NCI-H226 (cell line): ENCODE measurements at regions not wholly inside any gene's neighbourhood (a gene's known extent, or its start where the extent isn't known, plus 50 kb on each side); places are given as distances from the start of the nearest gene placed in this dataset.

ENCODE experiments used
- DNase-seq: peaks from one replicate; pipeline ENCODE4 v3.0.0-alpha.2; 2015

DNA sequence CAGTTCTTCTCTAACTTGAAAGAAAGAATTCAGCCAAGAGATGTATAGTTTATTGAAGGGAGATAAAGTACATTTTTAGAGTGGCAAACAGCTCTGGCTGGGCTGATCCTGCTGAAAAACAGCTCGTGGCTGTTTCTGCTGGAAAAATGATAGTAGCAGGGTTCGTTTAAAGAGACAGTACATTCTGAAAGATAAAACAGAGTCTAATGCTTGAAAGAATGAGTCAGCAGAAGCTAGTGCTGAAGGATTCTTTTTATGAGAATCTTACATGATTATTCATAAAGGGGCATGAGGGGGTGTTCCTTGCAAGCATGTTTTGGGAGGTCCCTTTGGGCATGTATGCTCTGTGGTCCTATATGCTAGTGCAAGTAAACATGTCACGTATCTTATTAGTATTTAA lies 790.0 kb downstream of the PCDH18 start:
- peak; percentile 22 for DNase-seq

- DNase-seq = peak; percentile 47
Observed at GRCh38 chr4:136741468-136741867, 790.8 kb downstream of the PCDH18 start.

GRCh38 chr4:136740326-136740725 lies 792.0 kb downstream of the PCDH18 start:
- DNase-seq = no peak

- DNase-seq = no peak
Observed at GRCh38 chr4:136737066-136737465, 795.2 kb downstream of the PCDH18 start.

DNA sequence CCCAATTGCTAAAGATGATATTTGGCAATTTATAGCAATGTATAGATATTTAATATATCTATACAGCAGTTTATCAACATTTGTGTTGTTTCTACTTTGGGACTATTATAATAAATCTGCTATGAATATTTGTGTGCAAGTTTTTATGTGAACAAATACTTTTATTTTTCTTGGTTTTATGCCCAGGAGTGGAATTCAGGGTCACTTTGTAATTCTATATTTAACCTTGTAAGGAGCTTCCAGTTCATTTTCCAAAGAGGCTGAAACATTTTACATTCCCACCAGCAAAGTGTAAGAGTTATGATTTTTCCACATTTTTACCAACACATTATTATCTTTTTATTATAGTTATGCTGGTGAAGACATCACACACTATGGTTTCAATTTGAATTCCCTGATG lies 801.3 kb downstream of the PCDH18 start:
- DNase-seq = no peak

DNA sequence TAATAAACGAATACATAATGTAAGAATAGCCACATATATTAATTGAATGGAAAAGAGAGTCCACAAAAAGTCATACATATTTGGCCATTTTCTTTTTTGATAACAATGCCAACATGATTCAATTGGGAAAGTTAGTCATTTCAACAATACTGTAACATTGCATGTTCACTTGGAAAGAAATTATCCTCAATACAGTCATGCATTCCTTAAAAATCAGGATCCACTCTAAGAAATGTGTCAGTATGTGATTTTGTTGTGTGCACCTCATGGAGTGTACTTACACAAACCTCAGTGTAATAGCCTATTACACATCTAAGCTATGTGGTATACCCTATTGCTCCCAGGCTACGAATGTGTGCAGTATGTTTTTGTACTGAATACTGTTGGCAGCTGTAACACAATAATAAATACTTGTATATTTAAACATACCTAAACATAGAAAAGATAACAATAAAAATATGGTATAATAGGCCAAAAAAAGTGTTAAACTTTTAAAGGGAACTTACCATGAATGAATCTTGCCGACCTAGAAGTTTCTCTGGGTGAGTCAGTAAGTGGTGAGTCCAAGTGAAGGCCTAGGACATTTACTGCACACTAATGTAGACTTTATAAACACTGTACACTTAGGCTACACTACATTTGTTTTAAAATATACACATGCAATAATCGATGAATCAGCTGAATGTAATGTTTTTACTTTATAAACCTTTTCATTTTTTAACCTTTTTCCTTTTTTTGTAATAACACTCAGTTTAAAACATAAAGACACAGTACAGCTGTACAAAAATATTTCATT lies 806.8 kb downstream of the PCDH18 start:
- peak; percentile 4 for DNase-seq

DNA sequence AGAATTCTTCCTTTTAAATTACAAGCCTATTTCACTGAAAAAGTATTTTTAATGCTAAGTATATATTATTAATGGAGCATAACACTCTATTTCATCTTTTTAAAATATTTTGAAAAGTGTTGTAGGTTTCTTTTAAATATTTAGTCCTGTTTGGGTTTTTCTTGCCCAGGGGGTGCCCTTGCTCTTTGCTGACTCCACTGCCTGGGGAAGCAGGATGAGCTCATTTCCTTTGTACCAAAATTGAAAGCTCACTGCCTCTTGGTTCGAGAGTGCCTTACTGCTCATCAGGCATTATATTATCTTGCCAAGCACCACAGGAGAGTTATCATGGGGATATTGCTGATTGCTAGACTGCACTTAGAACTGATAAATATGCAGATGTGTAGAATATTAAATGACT lies 819.2 kb downstream of the PCDH18 start:
- peak; percentile 44 for DNase-seq

DNA sequence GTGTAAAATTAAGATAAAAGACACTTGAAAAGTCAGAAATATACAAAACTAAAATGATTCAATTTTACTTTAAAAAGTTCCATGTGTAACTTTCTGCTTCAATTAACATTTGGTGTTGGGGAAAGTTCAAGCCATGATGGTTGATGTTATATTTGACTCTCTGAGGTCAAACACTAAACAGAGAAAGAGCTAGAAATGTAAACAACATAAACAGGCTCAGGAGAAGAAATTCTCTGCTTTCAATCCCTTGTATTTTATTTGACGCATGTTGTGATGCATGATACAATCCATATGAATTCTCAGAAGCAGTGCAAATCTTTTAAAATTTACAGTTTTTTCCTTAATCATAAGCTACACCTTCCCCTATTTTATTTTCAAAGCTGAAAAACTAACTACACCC lies 822.4 kb downstream of the PCDH18 start:
- DNase-seq = no peak

GRCh38 chr4:136706942-136707341 lies 825.4 kb downstream of the PCDH18 start:
- no peak for DNase-seq

- no peak for DNase-seq
Observed at GRCh38 chr4:136699905-136700304, 832.4 kb downstream of the PCDH18 start.

- no peak for DNase-seq
Observed at GRCh38 chr4:136691607-136692006, 840.7 kb downstream of the PCDH18 start.

DNA sequence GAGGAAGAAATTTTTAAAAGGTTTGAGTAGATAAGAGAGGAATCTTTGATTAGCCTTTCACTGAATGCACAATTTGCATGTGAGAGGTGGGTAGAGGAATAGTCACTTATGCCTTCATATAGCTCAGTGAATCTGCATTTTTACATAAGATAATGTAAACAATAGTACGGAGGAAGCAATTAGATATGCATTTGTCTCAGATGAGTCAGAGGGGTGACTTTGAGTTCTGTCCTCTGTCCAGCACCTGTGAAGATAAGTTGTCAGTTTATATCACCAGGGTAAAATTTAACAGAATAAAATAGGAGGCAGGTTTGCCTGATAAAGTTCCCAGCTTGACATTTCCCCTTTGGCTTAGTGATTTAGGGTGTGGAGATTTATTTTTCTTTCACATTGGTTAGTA lies 841.9 kb downstream of the PCDH18 start:
- DNase-seq = peak; percentile 3

- DNase-seq = no peak
Observed at GRCh38 chr4:136687596-136687995, 844.7 kb downstream of the PCDH18 start.

DNA sequence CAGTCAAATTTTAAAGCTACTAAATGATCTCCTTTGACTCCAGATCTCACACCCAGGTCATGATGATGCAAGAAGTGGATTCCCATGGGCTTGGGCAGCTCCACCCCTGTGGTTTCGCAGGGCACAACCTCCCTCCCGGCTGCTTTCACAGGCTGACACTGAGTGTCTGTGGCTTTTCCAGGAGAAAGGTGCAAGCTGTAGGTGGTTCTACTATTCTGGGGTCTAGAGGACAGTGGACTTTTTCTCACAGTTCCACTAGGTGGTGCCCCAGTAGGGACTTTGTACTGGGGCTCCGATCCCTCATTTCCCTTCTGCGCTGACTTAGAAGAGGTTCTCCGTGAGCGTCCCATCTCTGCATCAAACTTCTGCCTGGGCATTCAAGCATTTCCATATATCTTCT lies 845.2 kb downstream of the PCDH18 start:
- peak; percentile 11 for DNase-seq

- DNase-seq = no peak
Observed at GRCh38 chr4:136680761-136681160, 851.5 kb downstream of the PCDH18 start.

DNA sequence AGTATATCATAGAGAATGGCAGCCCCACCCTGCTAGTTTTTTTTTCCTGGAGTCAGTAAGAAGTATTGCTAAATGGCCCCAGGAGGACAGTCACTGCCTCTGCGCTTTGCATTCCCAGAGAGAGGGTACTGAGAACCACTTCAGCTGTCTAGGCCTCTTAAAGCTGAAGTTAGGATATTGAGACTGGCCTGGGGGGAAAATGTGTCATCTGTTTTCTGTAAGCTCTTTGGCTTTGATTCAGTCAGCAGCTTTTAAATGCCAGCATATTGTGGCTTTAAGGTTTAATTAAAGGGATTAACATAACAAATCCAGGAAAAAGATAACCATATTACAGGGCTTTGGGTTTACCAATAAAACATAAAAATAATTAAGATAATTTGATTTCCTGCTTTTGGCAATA lies 852.0 kb downstream of the PCDH18 start:
- DNase-seq = no peak

GRCh38 chr4:136670265-136670664 lies 862.0 kb downstream of the PCDH18 start:
- no peak for DNase-seq

DNA sequence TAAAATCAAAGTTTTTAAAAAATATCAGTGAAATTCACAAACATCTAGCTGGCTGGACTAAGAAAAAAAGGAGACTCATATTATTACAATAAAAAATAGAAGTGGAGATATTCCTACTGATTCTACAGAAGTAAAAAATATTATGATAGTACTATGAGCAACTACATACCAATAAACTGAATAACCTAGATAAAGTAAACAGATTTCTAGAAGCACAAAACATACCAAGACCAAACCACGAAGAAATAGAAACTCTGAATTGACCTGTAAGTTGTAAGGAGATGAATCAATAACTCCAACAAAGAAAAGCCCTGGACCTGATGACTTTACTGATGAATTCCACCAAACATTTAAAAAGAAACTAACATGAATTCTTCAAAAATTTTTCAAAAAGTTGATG lies 867.3 kb downstream of the PCDH18 start:
- DNase-seq = no peak

GRCh38 chr4:136662539-136662938 lies 869.8 kb downstream of the PCDH18 start:
- no peak for DNase-seq

DNA sequence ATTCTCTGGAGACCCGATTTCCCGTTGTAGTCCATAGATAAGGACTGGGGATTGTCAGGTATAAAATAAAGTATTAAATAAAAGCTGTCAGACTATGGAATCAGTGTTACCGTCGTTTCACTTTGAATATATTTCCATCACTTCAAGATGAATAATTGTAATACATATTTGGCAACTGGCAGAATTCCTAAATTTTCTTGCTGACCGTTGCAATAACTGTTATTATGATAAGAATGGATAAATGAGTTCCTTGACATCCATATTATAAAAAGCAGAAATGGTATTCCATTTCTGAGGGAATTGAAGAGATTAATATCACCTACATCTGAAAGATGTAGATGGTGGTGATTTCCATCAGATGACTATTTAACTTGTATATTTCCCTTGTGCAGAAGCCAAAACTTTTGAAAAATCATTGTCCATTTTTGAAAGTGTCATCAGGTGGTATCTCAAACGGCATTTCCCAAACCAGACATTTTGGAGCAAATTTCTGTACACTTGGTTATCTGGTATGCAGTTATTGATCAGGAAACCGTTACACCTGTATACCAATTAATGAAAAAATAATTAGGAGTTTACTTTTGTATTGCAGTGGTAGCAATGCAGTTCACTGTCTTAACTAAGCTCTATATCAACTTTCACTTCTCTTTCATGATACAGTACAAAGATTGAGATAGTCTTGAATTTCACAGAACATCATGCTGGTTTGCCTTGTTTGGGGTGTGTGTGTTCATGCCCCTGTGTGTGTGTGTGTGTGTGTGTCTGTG lies 878.5 kb downstream of the PCDH18 start:
- DNase-seq = no peak

DNA sequence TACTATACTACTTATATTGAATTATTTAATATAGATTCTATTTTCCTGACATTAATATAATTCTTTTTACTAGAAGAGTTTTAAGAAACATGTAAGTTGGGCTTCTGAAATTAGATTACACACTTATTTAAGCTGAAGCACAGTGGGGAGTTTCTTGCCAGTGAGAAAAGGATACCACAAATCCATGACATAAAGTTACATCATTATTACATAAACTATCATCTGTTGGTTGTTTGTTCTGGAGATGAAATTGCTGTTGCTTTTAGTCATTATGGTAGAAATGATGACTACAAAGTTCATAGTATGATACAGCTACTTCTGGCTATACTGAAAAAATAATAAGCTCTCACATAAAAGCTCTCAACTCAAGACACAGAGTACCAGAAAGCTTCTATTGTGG lies 880.4 kb downstream of the PCDH18 start:
- DNase-seq = no peak

DNA sequence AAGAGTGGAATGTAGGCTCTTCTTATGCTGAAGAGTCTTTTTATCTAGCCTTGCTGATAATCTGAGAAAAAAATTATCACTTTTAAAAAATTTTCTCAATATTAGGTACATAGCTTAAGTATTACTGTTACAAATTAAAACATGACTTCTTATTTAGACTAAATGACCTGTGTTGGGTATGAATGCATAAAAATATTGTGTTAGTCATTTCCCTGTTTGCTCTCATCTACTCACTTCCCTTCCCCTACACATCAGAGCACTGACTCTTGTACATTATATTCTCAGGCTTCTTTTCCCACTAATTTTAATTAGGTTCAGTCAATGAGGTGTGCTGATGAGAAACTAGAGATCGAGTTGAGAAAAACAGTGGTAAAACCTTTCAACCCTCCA lies 881.0 kb downstream of the PCDH18 start:
- no peak for DNase-seq

DNA sequence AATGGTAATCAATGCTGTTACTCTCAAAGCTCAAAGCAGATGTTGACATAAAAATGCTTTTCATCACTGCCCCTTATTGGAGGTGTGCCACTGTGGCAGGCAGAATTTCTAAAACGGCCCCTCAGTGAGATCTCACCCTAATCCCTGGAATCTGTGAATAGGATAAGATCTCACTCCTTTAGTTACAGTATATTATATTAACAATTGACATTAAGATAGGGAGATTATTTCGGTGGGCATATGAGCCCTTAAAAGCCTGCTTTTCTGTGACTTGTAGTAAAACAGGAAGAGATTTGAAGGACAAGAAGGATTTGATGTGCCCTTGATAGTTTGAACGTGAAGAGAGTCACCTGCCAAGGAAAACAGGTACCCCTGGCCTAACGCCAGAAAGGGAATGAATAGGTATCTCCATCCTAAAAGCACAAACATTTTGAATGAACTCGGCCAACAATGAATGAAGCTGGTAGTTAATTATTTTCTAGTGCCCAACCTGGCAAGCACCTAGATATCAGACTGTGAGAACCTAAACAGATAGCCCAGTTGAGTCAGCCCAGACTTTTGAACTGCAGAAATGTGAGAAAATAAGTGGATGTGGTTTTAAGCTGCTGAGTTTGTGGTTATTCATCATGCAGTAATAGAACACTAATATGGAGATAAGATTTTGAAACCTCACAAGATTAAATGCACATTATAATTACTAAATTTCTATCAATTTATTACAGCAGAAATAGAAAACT lies 881.6 kb downstream of the PCDH18 start:
- peak; percentile 84 for DNase-seq

- peak; percentile 27 for DNase-seq
Observed at GRCh38 chr4:136644279-136644678, 888.0 kb downstream of the PCDH18 start.
